ENCODE measurements at regions not wholly inside any gene's neighbourhood (a gene's known extent, or its start where the extent isn't known, plus 50 kb on each side); places are given as distances from the start of the nearest gene placed in this dataset.

- no peak overlapping the region for H3K4me2 ChIP-seq (ENCODE audit: insufficient read depth, low read length)
- no peaks in the 10 kb centered on the region for H3K36me3 ChIP-seq (ENCODE audit: control insufficient read depth in 2 of 2, extremely low read depth in 1 of 2, insufficient read depth in 2 of 2, low read length in 2 of 2)
- no peaks in the 10 kb centered on the region for H3K27me3 ChIP-seq (ENCODE audit: control insufficient read depth in 2 of 2, insufficient read depth in 2 of 2, low read length in 2 of 2)
- H3K79me2 ChIP-seq (ENCODE audit: control insufficient read depth, insufficient read depth, low read length), result no peaks in the 10 kb centered on the region
- ChIA-PET CTCF (no interaction called here), POLR2A (no interaction called here)
- no peaks in the 10 kb centered on the region for H3K9me1 ChIP-seq (replicated peaks; ENCODE audit: control insufficient read depth, extremely low read depth, insufficient read depth, low read length)
- TF ChIP-seq CTCF (IDR thresholded peaks at IDR 0.05; ENCODE audit: extremely low read depth in 1 of 2, insufficient read depth in 1 of 2, low read depth in 1 of 2, low read length in 2 of 2), result no peak
- TF ChIP-seq MYC (IDR thresholded peaks at IDR 0.05; ENCODE audit: low read depth, low read length), result no peak
- no peak for TF ChIP-seq POLR2AphosphoS5 (IDR thresholded peaks at IDR 0.05; ENCODE audit: insufficient read depth, low read depth, low read length)
- TF ChIP-seq POLR2A (IDR thresholded peaks at IDR 0.05; ENCODE audit: low read depth, low read length), result no peak
- TF ChIP-seq GATA2 (IDR thresholded peaks at IDR 0.05; ENCODE audit: insufficient read depth, insufficient read length, low read depth, low read length), result no peak
- no peak for TF ChIP-seq EZH2 (IDR thresholded peaks at IDR 0.05; ENCODE audit: borderline replicate concordance, low read depth, low read length, severe bottlenecking)
- TF ChIP-seq JUN (IDR thresholded peaks at IDR 0.05; ENCODE audit: borderline replicate concordance, insufficient read depth, insufficient read length, low read depth), result no peak
- no peak for TF ChIP-seq FOS (IDR thresholded peaks at IDR 0.05; ENCODE audit: borderline replicate concordance, insufficient read depth, low read length)
- TF ChIP-seq MAX (IDR thresholded peaks at IDR 0.05; ENCODE audit: insufficient read depth, insufficient read length), result no peak
- BruUV-seq (replicated peaks), result no TSS peak
- FAIRE-seq (no peak), DNase-seq (ENCODE audit: low read depth, low spot score) (no peak)
- H2AFZ ChIP-seq (ENCODE audit: low read depth, low read length), result no peak overlapping the region
- no peaks in the 10 kb centered on the region for H3K9me3 ChIP-seq (replicated peaks; ENCODE audit: control insufficient read depth, insufficient read depth, low read length)
- no peaks in the 10 kb centered on the region for H4K20me1 ChIP-seq (replicated peaks; ENCODE audit: control insufficient read depth, extremely low read depth, insufficient read depth, low read length)
- H3K9ac ChIP-seq (replicated peaks; ENCODE audit: extremely low read depth, insufficient read depth, low read length), result no peak overlapping the region
- dilution Hi-C loops (cut with MboI; ENCODE audit: extremely low pct_ligation_motif_present, low sequenced_read_pairs) (no loop called here), intact Hi-C loops (cut with micrococcal nuclease) (no loop called here)
- no peak overlapping the region for H3K4me3 ChIP-seq (replicated peaks in 1 of 3; ENCODE audit: insufficient read depth in 1 of 3, low read depth in 1 of 3, low read length in 3 of 3)
- no peaks in the 10 kb centered on the region for H3K4me1 ChIP-seq (ENCODE audit: control insufficient read depth, extremely low read depth, insufficient read depth, low read length)
- no peak overlapping the region for H3K27ac ChIP-seq (ENCODE audit: insufficient read depth, low read depth, low read length)
These were observed 481.4 kb downstream of the ETS1 start for GRCh38 chr11:128105950-128106349.

All from endothelial cell of umbilical vein (primary cell).